ENCODE measurements at regions not wholly inside any gene's neighbourhood (a gene's known extent, or its start where the extent isn't known, plus 50 kb on each side); places are given as distances from the start of the nearest gene placed in this dataset.

DNA sequence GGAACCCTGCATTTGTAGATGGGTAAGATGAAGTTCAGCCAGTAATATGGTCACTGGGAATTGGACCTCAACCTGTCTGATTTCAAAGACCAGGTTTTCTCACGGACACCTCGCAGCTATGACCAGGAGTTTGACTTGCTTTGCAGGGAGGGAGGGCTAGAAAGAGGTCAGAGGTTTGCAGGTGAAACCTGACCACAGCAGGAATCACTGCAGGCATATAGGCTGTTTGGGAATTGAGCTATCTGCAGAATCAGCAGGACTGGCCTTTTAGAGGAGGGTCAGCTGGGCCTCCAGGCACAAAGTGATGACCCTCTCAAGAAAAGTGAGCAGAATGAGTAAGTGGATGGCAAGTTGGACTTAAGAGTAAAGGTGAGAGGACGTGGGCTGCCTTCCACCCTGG lies 166.3 kb downstream of the ADRA2A start:
- no peak overlapping the region for H2BK20ac ChIP-seq (ENCODE audit: low read depth, low read length)
- POLR2A ChIA-PET (ENCODE audit: unreplicated experiment): no interaction called here
- no CpG with 5 or more reads among the region's 3 CpGs for WGBS, 2 experiments (ENCODE audit: extremely low coverage in 2 of 2, insufficient read length in 1 of 2)

More for the DNA sequence above, 166.3 kb downstream of the ADRA2A start:
- no peaks in the 10 kb centered on the region for H3K27me3 ChIP-seq (ENCODE audit: control insufficient read depth, insufficient read depth, low read length)
- in situ Hi-C loops (cut with MboI; ENCODE audit: low sequenced_read_pairs) (no loop called here), intact Hi-C loops (cut with micrococcal nuclease) (no loop called here), dilution Hi-C loops (cut with HindIII; ENCODE audit: low sequenced_read_pairs, unreplicated experiment) (no loop called here)
- H3K27ac ChIP-seq (ENCODE audit: insufficient read depth, low read length): no peak overlapping the region
- no peak overlapping the region for H3K4me3 ChIP-seq (ENCODE audit: insufficient read depth, low read depth, low read length)
- H3K4ac ChIP-seq (ENCODE audit: low read depth, low read length): no peak overlapping the region
- no peak overlapping the region for H2AK9ac ChIP-seq (replicated peaks; ENCODE audit: low read depth, low read length, poor library complexity)
- no peak overlapping the region for H3K4me2 ChIP-seq (ENCODE audit: low read depth, low read length)
- H3K56ac ChIP-seq (ENCODE audit: extremely low read depth, insufficient read depth, low read length): no peak overlapping the region
- H3K36me3 ChIP-seq (ENCODE audit: control insufficient read depth, insufficient read depth, low read length): no peaks in the 10 kb centered on the region
- no peak overlapping the region for H3K9ac ChIP-seq (ENCODE audit: low read depth, low read length)
- H3K18ac ChIP-seq (ENCODE audit: low read depth, low read length): no peak overlapping the region
- no peak for ATAC-seq (ENCODE audit: low read depth)
- no peak for DNase-seq
- no peak overlapping the region for H4K8ac ChIP-seq (ENCODE audit: low read depth in 2 of 2, low read length in 2 of 2)
- no peak overlapping the region for H2AFZ ChIP-seq (replicated peaks; ENCODE audit: low read length, poor library complexity)
- H3K79me1 ChIP-seq (ENCODE audit: low read depth in 1 of 2, low read length in 2 of 2): no peaks in the 10 kb centered on the region
- CTCF ChIA-PET: no interaction called here
- no peak overlapping the region for H4K5ac ChIP-seq (ENCODE audit: low read depth, low read length)
- no peak overlapping the region for H3K23ac ChIP-seq (ENCODE audit: low read depth, low read length)
- no peak overlapping the region for H4K91ac ChIP-seq (ENCODE audit: insufficient read depth, low read depth, low read length)
- H3K9me1 ChIP-seq (ENCODE audit: insufficient read depth, low read length): no peaks in the 10 kb centered on the region
- no peak for TF ChIP-seq RAD21 (IDR thresholded peaks at IDR 0.05; ENCODE audit: low read length)
- no peak for TF ChIP-seq RCOR1 (IDR thresholded peaks at IDR 0.05; ENCODE audit: insufficient replicate concordance, low read length)
- TF ChIP-seq USF2 (IDR thresholded peaks at IDR 0.05; ENCODE audit: low read depth, low read length): no peak
- no peak for TF ChIP-seq FOS (IDR thresholded peaks at IDR 0.05; ENCODE audit: low read depth, low read length)
- no peak for TF ChIP-seq MAFK (IDR thresholded peaks at IDR 0.05; ENCODE audit: low read depth, low read length)
- TF ChIP-seq RFX5 (IDR thresholded peaks at IDR 0.05; ENCODE audit: low read depth, low read length): no peak
- TF ChIP-seq, protein P1, sequence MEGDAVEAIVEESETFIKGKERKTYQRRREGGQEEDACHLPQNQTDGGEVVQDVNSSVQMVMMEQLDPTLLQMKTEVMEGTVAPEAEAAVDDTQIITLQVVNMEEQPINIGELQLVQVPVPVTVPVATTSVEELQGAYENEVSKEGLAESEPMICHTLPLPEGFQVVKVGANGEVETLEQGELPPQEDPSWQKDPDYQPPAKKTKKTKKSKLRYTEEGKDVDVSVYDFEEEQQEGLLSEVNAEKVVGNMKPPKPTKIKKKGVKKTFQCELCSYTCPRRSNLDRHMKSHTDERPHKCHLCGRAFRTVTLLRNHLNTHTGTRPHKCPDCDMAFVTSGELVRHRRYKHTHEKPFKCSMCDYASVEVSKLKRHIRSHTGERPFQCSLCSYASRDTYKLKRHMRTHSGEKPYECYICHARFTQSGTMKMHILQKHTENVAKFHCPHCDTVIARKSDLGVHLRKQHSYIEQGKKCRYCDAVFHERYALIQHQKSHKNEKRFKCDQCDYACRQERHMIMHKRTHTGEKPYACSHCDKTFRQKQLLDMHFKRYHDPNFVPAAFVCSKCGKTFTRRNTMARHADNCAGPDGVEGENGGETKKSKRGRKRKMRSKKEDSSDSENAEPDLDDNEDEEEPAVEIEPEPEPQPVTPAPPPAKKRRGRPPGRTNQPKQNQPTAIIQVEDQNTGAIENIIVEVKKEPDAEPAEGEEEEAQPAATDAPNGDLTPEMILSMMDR (conservative IDR thresholded peaks at IDR 0.05; ENCODE audit: low read depth, low read length): no peak
- no peak for TF ChIP-seq MAZ (IDR thresholded peaks at IDR 0.05; ENCODE audit: borderline replicate concordance, low read depth, low read length)
- TF ChIP-seq MXI1 (IDR thresholded peaks at IDR 0.05; ENCODE audit: borderline replicate concordance, low read depth, low read length): no peak
- no peak for TF ChIP-seq BHLHE40 (IDR thresholded peaks at IDR 0.05; ENCODE audit: low read depth, low read length)
- no peak for TF ChIP-seq CHD1 (IDR thresholded peaks at IDR 0.05; ENCODE audit: low read depth, low read length)
- TF ChIP-seq NFE2L2 (IDR thresholded peaks at IDR 0.05; ENCODE audit: low read depth, low read length): no peak
- TF ChIP-seq CEBPB (IDR thresholded peaks at IDR 0.05; ENCODE audit: low read depth, low read length): no peak
- TF ChIP-seq SMC3 (IDR thresholded peaks at IDR 0.05; ENCODE audit: low read depth, low read length): no peak
- TF ChIP-seq, protein P2, sequence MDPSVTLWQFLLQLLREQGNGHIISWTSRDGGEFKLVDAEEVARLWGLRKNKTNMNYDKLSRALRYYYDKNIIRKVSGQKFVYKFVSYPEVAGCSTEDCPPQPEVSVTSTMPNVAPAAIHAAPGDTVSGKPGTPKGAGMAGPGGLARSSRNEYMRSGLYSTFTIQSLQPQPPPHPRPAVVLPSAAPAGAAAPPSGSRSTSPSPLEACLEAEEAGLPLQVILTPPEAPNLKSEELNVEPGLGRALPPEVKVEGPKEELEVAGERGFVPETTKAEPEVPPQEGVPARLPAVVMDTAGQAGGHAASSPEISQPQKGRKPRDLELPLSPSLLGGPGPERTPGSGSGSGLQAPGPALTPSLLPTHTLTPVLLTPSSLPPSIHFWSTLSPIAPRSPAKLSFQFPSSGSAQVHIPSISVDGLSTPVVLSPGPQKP (IDR thresholded peaks at IDR 0.05; ENCODE audit: borderline replicate concordance, low read depth, low read length): no peak
- no peak for TF ChIP-seq POLR2A (IDR thresholded peaks at IDR 0.05; ENCODE audit: low read depth, low read length)
- H2AK5ac ChIP-seq (ENCODE audit: low read depth, low read length): no peak overlapping the region
- H2BK120ac ChIP-seq (ENCODE audit: low read depth, low read length): no peak overlapping the region
- H3K14ac ChIP-seq (replicated peaks; ENCODE audit: low read depth, low read length): no peak overlapping the region
- H3K9me3 ChIP-seq (ENCODE audit: control insufficient read depth, insufficient read depth, low read length): peaks cover 17% of the 10 kb centered on the region
- no peaks in the 10 kb centered on the region for H4K20me1 ChIP-seq (ENCODE audit: insufficient read depth, low read length)
- H2BK5ac ChIP-seq (ENCODE audit: low read depth, low read length, poor library complexity, severe bottlenecking): no peak overlapping the region
- no peak overlapping the region for H2BK15ac ChIP-seq (ENCODE audit: low read depth, low read length)
- H3K4me1 ChIP-seq (ENCODE audit: control insufficient read depth, insufficient read depth, low read length): no peaks in the 10 kb centered on the region
- BruUV-seq (replicated peaks): no TSS peak
